ENCODE measurements at regions not wholly inside any gene's neighbourhood (a gene's known extent, or its start where the extent isn't known, plus 50 kb on each side); places are given as distances from the start of the nearest gene placed in this dataset.
"Not testable (repeated sequence)": the region's sequence is repeated elsewhere in the genome, so short reads cannot be mapped to it uniquely, and the experiment has no call there.

GRCh38 chr1:78250201-78250600 is 204.4 kb downstream of the GIPC2 start:
- DNase-seq = peak; percentile 39

GRCh38 chr1:78254517-78254916 is 208.8 kb downstream of the GIPC2 start:
- DNase-seq = no peak

DNA sequence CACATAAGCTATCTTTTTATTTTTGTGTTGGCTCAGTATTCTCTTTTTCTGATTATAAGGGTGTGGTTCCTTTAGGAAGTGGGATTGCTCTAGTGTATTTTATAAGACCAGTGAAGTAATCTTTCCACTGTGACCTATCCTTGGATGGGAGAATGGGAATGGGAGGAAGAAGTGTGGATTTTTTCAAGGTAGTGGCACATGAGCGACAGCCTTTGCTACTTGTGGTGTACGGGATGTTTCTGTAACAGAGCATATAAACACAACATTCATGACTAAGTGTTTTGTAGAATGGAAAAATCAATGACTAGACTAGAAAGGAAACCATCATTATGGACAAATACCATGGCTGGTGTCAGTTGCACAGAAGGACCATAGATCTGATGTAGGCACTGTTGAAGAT is 209.6 kb downstream of the GIPC2 start:
- DNase-seq = no peak

DNA sequence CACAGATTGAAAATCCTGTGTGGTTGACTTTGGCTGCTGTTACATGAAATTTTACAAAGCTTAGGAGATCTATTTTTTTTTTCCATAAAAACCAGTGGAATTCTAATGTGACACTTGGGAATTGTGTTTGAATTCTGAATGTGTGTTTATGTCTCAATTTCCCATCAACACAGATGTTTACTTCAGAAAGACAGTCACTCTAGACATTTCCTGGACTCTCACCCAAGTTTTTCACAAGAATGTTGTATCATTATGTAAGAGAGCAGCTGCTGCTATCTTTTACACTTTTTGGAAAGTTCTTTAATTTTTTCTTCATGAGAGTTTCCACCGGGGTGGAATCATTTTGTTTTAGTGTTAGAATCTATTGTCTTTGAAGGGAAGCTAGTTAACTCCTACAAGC is 210.1 kb downstream of the GIPC2 start:
- DNase-seq = no peak

DNA sequence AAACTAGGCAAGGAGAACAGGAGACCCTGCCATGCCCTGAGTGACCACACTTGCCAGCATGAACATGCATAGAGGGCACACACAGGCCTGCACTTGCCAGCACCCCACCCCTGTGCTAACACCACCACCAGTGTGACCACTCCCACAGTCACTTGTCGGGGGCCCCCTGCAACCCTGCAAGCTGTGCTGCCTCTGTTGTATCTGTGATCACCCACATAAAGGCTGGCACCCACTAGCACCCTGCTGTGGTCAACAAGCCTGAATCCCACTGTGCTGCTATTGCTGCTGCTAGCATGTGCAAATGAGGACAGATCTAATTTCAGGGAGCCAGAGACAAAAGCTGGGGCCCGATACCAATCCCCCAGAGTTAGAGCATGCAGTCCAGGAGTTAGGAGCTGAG is 217.7 kb downstream of the GIPC2 start:
- DNase-seq = no peak

DNA sequence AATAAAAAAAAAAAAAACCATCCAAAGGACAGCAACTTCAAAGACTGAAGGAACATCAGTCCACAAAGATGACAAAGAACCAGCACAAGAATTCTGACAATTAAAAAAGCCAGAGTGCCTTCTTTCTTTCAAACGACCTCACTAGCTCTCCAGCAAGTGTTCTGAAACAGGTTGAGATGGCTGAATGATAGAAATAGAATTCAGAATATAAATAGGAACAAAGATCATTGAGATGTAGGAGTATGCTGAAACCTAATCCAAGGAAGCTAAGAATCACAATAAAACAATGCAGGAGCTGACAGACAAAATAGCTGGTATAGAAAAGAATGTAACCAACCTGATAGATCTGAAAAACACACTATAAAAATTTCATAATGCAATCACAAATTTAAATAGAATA is 218.2 kb downstream of the GIPC2 start:
- no peak for DNase-seq

DNA sequence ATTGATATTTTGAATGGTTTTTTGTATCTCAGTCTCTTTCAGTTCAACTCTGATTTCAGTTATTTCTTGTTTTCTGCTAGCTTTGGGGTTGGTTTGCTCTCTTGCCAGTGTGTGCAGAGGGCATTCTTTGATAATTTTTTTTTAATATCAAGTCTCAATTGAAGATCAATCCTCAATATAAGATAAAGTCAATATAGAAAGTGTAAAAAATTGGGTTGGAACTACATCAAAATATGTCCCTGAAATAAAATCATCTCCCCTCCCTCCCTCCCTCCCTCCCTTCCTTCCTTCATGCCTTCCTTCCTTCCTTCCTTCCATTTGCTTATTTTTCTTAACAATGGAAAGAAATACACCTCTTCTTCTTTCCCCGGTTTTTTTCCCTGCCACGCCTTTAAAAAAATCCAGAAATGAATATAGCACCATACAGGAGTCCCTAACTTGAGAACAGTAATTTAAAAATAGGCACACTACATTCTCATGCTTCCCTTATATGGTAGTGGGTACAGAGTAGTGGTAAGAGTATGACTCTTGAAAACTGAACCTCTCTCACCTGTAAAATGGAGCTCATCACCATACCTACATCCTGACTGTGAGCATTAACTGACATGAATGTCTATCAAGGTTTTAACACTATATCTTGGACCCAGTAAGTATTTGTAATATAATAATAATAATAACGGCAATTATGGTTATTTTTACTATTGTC is 221.9 kb downstream of the GIPC2 start:
- DNase-seq = no peak

DNA sequence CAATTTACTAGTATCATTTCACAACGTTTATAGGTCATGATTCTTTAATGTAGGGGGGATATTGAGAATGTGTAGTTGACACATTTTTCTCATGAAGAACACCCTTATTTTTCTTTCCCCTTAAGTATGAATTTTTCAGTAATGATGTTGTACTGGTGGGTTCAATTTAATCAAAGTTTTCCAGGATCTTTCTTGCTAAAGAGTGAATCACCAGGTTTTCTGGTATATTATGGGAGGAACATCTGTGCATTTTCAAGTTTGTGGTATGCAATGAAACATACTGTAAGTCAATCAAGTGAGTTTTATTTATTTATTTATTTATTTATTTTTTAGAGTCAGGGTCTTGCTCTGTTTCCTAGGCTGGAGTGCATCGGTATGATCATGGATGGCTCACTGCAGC is 221.2 kb upstream of the PTGFR start:
- no peak for DNase-seq

GRCh38 chr1:78271423-78271822 is 219.4 kb upstream of the PTGFR start:
- DNase-seq = not testable (repeated sequence)

DNA sequence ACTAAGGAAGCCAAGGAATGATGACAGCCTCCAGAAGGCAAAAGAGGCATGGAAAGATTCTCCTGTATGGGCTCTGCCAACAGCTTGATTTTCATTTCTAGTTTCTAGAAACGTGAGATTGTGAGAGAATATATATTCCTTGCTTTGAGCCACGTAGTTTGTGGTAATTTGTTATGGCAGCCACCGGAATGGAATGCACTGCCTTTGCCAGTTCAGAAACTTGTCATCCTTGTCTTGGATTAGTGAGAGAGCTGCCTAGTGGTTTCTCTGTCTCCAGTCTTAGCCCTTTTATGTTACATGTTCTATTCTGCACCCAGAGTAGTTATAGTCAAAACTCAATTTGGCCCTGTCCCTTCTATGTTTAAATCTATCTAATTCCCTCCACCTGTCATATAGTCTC is 216.0 kb upstream of the PTGFR start:
- DNase-seq = no peak

GRCh38 chr1:78275456-78275855 is 215.3 kb upstream of the PTGFR start:
- no peak for DNase-seq

DNA sequence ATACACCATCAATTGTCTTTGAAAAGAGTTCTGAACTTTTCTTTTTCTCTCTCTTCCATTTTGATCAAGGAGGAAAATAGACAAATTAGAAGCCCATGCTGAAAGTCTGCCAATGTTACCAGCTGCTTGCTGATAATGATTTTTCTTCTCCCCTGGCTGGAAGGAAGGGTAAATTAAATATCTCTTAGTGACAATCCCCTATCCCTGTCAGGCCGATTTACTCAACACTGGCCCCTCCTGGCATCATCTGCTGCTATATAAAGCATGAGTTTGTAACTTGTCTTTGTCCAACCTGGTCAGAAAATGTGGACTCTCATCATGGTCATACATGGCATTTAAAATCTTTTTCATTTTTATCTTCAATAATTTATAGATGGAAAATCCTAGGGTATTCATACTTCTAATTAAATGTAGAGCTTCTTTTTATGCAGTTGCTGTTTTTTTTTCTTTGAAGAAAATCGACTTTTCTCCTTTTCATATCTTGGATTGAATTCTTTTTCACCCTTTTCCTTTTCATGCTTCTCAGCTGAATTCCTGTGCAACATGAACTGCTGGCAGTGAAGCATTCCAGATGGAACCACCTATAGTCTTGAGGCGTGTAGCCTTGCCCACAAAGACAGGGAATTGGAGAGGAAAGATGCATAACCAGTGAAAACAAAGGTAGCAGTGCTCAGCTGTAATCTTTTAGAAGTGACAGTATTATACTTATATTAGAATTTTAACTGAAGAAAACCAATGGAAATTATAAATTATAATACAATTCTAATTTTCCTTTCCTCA is 214.7 kb upstream of the PTGFR start:
- no peak for DNase-seq

GRCh38 chr1:78277253-78277652 is 213.5 kb upstream of the PTGFR start:
- DNase-seq = no peak

DNA sequence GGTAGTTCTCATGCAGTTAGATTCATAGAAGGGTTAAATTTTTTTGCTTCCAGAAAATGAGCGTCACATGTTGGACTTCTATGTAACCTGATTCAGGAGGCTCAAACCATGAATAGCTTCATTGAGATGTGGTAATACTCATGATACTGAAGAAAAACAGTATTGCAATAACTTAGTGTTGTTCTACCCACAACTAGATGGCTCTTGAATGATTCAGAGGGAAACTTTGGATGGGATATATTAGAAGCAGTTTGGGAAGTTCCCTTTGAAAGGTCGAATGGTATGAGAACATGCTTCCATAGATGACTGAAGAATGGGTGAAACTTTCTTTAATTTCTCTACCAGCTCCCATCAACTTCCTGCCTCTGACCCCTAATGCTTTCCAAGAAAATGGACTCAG is 211.7 kb upstream of the PTGFR start:
- no peak for DNase-seq

GRCh38 chr1:78280626-78281025 is 210.1 kb upstream of the PTGFR start:
- DNase-seq = no peak

DNA sequence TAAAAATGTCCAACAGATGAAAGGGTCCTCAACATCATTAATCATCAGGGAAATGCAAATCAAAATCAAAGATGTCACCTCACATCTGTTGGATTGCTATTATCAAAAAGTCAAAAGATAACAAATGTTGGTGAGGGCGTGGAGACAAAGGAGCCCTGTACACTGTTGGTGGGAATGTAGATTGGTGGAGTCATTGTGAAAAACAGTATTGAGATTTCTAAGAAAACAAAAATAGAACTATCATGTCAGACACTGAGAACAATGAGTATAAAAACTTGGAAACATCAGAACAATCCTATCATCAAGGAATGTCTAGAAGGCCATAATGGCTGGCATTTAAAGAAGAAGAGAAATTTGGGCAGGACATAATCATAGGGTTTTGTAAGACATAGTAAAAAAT is 209.2 kb upstream of the PTGFR start:
- no peak for DNase-seq

DNA sequence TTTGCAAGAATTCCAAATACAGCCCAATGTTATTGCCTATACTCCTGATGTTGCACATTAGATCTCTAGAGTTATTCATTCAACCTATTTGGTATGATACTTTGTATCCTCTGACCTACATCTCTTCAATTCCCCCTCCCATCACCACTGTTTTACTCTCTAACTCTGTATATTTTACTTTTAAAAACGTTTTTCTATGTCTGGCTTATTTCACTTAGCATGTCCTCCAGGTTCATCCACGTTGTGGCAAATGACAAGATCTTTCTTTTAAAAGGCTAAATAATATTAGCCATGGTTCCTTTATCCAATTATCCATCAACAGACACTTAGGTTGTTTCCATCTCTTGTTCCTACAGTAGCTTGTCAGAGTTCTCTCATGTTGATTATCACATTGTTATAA is 207.1 kb upstream of the PTGFR start:
- DNase-seq = no peak

DNA sequence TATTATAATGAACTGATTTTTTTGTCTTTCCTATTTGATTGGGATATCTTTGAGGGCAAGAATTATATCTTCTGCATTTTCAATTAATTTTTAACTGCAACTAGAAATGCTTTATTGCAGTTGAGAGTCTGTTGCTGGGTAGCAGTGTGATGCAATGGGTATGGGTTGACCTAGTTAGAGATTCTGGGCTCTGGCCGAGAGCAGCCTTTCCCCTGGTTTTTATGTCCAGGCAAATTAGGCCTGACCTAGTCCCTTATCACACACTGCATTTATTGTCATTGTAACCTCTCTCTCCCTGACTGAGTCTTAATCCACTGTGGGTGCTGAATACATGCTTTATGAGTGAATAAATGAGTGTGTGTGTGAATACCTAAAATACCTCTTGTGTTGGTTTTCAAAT is 206.4 kb upstream of the PTGFR start:
- no peak for DNase-seq

DNA sequence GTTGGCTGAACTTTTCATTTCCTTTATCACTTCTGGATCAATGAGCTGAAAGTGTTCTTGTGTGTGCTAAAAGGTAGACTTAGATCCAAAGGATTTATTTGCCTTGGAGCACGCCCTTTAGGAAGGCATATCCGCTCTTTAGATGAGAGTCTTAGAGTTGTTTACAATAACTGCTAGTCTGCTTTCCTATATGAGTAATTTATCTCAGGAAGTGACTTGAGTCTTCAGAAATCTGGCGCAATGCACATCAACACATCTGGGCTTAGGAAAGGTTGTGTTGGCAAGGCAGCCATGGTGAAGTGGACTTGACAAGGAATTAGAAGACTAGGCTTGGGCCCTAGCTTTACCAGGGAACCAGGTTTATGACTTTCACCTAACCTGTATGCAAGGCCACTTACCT is 204.1 kb upstream of the PTGFR start:
- DNase-seq = no peak

DNA sequence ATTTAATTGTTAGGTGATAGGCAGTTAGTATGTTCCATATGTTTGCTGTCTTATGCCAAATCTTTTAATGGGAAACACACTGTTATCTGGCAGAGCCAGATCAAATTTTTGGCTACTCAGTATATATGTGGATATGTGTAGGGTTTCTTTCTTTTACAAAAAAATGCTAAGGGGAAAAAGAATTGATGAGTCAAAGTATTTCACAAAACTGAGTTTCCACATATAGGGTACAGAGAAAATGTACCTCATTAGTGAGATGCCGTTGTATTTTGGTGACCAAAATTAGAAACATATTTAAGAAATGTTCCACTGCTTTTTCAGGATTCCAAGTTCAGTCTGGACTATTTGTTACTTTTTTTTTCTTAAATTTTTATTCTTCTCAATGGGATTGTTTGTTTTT is 201.2 kb upstream of the PTGFR start:
- no peak for DNase-seq

- DNase-seq = no peak
These were observed 199.4 kb upstream of the PTGFR start for GRCh38 chr1:78291418-78291817.

- no peak for DNase-seq
These were observed 198.9 kb upstream of the PTGFR start for GRCh38 chr1:78291872-78292271.

DNA sequence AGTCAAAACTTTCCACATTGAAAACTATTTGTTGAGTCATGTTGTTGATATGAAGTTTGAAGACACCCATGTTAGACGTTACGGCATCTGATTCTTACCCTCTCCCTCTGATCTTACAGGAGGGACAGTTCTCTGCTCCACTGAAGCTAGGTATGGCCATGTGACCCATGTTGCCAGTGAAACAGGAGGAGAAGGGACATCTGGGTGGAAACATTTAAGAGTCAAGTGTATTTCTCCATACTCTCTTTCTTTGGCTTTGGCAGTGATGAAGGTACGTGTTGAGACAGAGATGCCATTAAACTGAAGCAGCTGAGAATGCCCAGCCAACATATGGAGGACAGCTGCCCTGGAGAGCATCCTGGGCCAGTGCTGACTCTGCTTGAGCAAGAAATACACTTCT is 198.4 kb upstream of the PTGFR start:
- DNase-seq = peak; percentile 61

DNA sequence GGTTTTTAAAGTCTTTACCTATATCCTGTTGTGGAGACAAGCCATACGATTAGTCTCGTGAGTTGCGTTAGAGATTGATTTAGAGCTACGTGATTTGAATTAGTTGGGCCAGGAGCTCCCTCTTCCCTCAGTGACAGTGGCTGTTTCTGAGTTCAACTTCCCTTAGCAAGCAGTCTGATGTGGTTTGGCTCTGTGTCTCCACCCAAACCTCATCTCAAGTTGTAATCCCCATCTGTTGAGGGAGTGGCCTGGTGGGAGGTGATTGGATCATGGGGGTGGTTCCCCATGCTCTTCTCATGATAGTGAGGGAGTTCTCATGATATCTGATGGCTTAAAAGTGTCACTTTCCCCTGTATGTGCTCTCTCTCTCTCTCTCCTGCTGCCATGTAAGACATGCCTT is 192.9 kb upstream of the PTGFR start:
- no peak for DNase-seq

DNA sequence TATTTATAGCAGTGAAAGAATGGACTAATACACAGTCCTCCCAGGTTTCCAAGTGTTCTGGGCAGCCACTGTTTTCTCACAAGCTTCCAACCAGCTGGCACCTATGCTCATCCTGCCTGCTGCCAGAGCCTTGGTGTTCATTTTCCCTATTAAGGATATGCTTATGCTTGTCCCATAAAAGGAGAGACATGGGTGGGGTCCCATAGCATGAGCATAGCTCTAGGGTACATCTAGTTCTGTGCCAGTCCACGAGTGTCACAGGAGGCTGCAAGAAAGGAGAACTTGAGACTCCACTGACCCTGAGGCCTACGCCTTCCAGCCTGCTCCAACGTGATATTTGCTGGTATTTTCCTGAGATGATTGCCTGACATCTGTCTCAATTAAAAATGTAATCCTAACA is 192.4 kb upstream of the PTGFR start:
- no peak for DNase-seq

All from femur (tissue), 1 donor.